ENCODE measurements at regions not wholly inside any gene's neighbourhood (a gene's known extent, or its start where the extent isn't known, plus 50 kb on each side); places are given as distances from the start of the nearest gene placed in this dataset.

DNA sequence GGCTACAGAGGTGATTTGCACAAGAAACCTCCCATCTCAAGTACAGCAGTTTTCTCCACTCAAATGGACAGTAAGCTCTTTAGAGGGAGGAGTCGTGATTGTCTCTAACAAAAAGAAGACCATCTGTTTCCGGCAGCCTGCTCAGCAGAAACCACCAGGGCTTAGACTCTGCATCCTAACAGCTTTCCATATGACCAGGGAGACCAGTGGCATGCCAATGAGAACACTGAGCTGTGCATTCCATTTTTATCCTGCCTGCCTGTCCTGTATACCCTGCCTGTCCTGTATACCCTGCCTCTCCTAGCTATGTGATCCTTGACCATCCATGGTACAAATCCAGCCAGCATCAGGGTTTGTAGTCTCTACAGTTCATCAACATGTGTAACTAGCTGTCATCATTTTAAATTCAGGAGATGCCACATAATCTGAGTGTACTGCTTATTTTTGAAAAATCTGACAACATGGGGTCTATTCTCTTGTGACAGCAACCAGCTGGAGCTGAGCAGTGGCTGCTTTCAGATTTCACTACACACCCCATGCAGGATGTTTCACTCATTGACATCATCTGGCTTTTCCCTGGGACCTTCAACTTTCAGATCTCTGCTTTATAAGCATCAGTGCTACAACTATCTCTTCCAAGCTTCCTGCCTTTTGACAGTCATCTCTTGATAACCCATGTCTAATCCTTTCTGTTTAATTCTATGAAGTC lies 50.5 kb upstream of the POU2AF2 start:
- DNase-seq: no peak

DNA sequence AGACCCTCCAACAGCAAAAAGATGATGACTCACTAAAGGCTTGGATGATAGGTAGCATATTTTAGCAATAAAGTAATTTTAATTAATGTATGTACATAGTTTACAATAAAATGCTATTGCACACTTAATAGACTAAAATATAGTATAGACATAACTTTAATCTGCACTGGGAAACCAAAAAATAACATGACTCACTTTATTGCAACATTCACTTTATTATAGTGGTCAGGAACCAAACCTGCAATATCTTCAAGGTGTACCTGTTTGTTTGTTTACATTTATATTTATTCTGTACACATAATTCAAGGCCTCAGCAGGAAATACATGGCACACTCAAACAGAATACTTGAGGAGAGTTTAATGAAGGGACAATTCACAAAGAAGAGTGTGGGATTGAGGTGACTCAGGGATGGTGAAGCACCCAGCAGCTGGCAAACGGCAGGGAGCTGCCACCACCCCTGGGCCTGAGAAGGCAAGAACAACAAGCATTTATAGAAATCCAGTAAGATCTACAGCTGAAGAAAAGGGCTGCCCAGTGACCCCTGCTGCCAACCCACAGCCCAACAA lies 51.5 kb upstream of the POU2AF2 start:
- DNase-seq: no peak

DNA sequence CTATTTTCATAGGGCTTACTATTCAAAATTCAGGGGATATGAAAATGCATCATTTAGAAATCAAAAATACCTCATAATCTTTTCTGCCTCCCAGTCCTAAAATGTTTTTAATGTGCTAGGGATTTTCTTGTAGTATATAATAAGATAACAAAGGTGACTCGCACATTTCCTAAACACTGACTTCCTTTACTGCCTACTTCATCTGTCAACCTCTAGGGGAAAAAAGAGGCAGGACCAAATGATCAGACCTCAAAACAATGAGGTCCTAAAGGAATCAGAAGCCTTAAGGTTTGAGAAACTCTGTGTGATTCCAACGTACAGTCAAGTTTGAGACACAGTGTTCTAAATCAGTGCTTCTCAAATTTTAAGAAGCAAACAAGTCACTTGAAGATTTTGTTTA lies 56.1 kb upstream of the POU2AF2 start:
- no peak for DNase-seq

DNA sequence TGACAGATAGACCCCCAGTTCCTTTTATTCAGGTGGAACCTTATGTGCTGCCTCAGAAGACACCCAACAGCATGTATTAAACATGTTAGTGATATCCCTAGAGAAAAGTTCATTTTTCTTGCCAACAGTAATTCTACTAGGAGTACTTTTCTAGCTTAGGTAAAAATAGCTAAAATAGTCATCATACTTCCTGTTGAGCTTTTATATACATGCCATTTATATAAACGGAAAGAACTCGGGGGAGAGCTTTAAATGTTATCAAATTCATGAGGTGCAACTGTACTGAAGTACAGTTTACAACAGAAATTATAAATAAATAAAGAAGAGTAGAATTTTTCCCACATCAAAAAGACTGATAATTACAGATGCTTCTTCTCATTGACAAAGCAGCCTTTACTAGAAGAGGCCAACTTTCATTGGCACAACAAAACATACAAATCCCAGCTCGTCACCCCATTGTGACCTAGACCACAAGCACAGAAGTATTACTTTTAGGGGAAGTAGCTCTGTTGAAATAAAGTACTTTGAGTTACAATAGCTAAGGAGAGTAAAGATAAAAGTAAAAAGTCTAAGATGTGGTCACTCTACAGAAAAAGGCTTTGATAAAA lies 59.1 kb upstream of the POU2AF2 start:
- DNase-seq: no peak

DNA sequence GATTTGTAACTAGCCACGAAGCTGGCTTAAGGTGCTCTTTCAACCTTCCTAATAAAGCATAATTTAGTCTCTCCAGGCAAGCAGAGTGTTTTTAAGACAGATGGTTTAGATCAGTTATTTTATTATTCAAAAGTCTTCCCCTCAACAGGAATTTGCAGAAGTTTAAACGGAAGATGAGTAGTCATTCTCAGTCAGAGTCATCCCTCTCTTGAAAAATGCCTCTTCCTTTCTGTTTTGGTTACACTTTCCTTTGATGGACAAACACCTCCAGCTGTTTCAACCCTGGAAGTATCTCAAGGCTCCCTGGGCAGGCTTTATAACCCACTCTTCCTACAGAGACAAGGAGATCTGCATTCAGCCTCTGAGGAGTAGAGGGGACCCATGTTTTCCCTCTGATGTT lies 60.3 kb upstream of the POU2AF2 start:
- no peak for DNase-seq

DNA sequence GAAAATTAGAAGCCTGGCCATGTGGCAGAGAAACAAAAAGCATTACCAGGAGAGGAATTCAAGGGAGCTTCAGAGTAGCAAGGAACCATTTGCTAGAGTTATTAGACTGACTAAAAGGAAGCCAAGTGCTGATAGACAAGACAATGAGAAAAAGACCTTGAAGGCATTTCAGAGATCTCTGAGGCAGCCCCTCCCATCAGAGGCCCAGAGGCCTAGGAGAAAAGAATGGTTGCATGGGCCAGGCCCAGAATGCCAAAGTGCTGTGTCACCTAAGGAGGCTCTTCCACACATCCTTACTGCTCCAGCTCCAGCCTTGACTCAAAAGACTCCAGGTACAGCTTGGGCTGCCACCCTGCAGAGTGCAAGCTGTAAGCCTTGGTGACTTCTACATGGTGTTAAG lies 61.8 kb upstream of the POU2AF2 start:
- DNase-seq: no peak

DNA sequence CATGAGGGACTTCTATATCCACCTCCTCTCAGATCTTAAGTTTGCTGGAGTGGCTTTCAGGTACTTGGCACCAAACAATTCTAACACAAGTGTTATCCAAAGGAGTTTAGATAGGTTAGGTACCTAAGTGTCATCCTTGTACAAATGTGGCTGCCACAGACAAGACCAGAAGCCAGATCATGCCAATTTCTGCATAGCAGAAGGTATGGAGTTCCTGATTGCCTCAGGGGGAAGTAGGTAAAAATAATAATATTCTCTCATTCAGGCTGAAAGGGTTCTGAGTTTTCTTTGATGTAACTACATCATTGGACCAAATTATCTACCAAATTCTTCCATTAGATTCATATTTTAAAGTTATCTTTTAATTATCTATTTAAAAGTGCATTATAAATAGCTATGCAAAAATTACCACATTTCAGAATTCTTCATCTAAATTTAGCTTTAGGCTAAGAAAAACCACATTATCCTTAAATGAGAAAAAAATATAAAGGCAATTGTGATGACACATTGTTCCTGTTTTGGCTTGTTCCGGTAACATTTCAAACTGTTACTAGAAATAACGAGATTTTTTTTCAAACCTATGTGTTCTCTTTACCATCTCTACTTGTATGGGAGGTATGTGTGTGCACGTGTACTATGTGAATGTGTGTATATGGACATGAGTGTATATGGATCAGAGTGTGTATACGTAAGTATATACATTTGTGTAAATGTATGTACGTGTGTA lies 66.2 kb upstream of the POU2AF2 start:
- peak; percentile 47 for DNase-seq

DNA sequence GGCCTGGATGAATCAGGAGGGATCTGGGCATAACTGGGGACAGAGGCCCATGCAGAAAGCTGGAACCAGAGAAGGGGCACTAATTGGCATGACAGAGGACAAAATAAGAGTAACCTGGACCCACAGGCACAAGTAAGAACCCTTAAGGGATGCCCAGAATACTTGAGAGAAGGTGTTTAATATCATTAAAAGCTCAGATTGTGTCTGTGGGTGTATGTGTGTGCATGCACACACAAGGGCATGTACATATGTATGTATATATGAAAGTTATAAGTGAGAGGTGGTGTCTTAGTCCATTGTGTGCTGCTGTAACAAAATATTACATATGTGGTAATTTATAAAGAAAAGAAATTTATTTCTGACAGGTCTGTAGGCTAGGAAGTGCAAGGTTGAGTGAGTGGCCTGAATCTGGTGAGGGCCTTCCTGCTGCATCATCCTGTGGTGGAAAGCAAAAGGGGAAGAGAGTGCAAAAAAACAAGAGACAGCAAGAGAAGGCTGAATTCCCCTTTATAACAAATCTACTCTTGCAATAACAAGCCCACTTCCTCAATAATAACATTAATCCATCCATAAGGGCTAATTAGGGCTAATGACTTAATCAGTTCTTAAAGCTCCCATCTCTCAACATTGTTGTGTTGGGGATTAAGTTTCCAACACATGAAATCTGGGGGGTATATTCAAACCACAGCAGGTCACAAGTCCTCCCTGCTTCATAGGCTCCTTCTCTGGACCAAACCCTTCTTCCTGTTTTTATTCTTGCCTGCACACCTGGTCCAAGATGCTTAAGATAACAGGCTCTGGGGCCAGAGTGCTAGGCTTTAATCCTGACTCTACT lies 68.3 kb upstream of the POU2AF2 start:
- no peak for DNase-seq

DNA sequence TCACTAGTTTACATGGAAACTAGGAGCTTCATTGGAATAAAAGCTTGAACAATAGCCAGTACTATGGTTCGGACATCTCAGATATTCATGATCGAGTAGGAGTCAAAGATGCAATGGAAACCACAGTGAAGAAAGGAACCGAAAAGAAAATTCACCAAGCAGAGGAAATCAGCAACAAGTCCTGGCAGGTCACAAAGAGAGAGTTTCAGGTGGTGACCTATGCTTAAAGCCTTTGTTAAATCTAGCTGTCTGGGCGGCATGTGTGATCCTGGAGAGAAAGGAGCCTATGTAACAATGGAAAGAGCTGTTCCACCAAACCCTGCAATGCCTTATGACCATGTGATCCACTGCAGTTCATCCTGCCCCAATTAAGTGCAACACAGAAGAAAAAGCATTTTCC lies 68.9 kb upstream of the POU2AF2 start:
- no peak for DNase-seq

DNA sequence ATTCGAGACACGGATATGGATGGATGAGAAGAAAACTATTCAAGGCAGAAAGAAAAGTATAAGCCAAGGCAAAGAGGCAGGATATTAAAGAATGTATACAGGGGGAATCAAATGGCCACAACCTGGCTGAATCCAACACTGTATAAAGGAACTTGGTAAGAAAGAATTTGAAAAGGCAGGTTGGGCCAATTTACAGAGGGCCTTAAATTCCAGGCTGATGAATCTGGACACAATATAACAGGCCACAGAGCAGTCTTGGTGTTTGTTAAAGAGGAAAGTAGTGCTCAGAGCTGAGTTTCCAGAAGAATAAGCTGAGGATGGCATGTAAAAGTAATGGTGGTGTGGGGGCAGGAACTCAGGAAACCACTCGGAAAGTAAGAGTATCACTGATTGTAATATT lies 72.3 kb upstream of the POU2AF2 start:
- no peak for DNase-seq

DNA sequence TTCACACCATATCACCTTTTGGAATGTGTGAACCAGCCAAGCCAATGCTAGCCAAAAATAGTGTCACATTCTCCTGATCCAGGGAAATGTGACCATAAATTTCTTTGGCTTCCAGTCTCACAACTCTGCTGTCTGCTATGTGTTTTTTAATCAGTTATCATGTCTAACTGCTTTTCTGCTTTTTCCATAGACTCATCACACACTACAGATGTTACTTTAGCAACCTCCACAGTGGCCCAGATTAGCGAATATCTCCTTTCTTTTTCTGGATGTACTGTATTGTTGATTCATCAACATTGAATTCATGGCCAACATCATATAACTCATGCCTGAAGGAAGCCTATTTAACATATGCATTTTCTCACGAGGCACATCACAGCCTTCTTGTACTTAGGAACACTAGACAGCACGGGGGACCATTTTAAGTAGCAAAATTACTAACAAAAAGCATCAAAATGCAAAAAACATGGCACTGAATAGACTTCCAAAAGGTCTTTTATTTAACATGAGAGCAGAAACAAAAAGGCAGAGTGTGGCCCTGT lies 73.1 kb upstream of the POU2AF2 start:
- no peak for DNase-seq

DNA sequence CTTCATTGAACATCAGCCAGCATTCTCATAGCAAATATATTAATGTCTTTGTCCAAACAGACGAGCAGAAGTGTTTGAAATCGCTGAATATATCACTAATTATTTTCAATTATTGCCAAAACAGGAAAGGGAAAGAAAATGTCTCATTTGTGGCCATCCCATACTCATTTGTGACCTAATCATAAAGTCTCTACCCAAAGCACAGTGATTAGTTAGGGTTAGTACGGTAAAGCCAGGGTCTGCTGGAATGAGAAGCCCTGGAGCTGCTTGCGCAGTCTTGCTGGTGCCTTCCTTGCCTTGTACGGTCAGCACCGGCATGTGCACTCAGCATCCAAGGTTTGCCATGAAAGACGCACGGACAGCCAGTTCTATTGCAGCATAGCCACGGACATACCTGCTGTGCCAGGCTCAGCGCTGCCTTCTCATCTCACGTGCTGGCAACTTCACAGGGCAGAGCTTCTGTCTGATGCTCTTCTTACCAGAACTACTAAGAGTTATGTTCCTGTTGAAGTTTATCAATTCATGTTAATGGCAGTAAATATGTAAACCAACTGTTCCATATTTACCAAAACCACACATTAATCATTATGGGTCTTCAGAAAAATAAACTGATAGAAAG lies 74.7 kb upstream of the POU2AF2 start:
- no peak for DNase-seq

DNA sequence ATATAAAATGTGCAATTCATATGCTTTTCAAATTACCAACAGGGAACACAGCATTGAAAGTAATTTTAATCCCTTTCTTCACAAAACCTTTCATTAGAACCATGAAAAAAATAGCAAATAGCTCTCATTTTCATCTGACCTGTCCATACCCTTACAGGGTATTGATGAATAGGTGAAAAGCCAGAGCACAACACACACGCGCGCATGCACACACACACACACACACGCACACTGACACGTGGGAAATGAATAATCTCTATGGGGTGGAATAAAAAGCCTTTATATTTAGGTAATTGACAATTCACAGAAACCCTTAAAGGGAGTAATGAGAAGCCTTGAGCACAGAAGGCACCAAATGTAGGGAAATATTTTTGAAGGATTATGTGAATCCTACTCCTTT lies 76.2 kb upstream of the POU2AF2 start:
- no peak for DNase-seq

DNA sequence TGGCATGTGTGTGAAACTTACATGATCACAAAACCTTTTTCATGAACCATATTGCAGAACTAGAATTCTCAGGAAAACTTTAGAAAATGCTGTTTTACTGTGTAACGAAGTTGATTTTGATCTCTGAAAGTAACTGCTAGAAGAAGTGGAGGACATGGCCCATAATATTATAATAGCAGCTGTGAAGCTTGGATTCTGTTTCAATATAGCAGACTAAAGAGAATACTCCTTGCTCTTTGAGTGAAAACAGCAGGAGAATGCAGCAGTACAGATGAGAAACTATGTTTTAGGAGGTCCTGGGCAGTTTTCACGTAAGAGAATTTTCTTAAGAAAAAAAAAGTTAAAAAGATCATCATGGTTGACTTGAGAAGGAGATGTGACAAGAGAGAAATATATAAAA lies 76.7 kb upstream of the POU2AF2 start:
- DNase-seq: no peak

DNA sequence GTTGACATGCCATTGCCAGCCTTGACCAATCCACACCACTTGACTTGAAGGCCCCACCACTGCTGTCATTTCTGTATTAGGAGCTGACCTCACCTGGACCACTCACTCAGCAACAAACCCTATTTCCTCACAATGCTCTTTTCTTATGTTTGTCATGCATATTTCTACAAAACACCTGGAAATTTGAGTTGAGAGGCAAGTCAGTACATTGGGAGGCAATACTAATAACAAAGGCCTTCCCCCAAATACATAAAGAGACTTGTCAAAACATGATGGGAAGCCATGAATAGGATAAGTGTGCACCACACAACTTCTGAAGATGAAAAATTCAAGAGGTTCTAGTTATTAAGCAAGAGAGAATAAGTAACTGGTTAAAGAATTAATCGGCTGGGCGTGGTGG lies 77.9 kb upstream of the POU2AF2 start:
- DNase-seq: no peak

DNA sequence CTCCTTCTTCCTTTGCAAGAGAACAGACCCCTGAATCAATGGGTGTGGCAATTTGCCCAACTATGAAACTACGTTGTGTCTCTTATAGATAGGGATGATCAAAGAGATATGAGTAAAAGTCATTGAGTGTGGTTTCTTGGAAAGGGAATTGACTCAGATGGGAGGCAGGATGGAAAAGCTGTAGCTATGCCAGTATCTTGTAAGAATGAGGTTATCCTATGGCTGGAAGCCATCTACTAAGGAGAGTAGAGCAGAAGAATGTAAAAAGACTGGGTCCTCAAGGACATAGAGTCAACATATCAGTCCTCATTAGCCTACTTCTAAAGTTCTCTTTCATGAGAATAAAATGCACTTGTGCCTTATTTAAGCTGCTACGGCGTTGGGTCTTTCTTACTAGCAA lies 78.9 kb upstream of the POU2AF2 start:
- DNase-seq: no peak

DNA sequence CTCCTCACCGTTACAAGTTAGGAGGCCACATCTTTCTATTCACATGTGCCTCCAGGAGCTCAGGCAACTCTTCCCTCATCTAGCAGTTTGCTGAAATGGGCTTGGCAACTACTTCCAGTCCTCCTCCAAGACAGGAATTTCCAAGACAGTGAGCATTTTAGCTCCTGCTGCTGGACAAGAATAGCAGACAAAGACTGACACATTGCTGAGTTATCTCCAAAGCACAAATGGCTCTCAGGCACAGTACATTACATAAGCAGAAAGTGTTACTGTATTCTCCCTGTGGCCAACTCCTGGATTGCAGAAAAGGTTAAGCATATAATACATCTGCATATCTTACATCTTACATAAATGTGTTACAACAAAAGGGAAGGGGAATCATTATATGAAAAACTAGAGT lies 83.2 kb upstream of the POU2AF2 start:
- DNase-seq: no peak

DNA sequence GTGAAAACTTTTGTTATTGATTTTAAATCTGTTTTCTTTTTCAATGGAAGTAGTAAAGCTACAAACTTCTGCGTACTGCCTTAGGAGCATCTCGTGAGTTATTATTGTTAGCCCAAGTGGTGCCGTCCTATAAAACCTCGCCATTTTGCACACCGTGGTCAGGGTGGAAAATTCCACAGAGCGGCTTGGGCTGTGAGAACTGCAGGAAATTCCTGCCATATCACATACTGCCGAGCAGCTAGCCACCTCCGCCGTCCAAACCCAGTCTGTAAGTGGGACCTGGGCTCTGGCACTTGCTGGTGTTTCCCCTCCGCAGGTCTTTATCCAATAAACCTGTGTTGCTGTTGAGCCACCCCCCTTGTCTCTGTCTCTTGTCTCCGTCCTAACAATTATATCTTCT lies 88.0 kb upstream of the POU2AF2 start:
- no peak for DNase-seq

DNA sequence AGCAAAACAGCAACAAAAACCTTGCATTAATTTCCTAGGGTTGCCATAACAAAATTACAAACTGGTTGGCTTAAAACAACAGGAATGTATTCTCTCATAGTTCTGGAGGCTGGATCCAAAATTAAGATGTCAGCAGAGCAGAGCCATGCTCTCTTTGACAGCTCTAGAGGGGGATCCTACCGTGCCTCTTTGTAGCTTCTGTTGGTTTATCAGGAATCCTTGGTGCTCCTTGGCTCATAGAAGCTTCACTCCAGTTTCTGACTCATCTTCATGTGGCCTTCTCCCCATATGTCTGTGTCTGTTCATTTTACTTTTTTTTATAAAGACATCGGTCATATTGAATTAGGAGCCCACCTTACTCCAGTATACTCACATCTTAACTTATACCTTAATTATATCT lies 90.5 kb upstream of the POU2AF2 start:
- no peak for DNase-seq

DNA sequence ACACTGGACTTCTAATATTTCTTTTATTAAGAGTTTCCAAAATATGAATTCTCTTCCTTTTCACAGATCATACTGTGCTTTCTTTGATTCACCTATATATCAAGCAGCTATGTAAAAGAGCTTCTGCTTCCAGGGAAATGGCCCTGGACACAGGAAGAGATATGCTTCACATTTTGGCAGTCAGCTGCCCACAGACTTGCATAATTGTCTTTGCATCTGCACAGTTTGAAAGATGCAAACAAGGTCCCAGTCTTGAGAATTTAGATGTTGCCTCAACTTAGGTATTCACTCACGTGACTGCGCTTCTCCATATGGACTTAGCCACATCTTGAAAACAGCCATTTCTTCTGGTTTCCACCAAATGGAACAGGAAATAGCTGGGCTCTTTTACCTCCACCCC lies 92.3 kb upstream of the POU2AF2 start:
- no peak for DNase-seq

DNA sequence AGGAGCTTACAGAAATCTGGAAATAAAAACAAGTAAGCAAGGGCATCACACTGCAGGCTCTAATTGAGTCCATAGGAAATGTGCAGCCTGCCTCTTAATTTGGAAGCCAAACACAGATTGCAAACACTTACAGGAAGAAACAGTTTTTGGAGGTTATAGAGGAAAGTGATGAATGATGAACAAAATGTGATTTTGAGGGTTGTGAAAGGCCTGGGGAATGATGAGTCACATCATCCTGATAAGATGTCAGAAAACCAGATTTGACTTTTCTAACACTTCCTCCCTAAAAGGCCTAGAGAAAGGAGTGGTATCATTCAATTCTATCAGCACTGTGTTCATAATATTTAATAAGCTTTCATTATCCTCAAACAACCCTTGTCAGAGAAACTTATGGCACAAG lies 96.6 kb upstream of the POU2AF2 start:
- DNase-seq: no peak

DNA sequence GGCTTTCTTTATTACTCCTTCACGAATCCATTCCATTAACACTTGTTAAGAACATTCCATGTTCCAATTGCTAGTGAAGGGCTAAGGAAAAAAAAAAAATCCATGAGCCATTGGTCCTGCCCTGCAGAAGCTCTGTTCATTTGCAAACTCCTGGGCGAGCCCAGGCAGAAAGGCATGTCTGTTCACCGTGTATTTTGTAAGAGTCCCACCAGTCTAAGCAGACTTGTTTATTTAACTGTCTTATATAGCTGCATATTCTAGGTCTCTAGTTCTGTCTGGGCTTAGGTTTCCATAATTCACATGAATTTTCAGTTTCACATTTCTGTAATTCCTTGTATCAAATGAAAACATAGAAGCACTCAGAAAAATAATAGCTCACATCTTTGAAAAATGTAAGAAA lies 97.4 kb upstream of the POU2AF2 start:
- DNase-seq: peak; percentile 61
